ENCODE measurements at regions not wholly inside any gene's neighbourhood (a gene's known extent, or its start where the extent isn't known, plus 50 kb on each side); places are given as distances from the start of the nearest gene placed in this dataset.

GRCh38 chr4:159433337-159433736, 330.5 kb downstream of the RAPGEF2 start:
- Histone ChIP-seq H2AFZ (ENCODE audit: low read depth, low read length, poor library complexity, severe bottlenecking) (no peak overlapping the region), H3K36me3 (ENCODE audit: control insufficient read depth in 1 of 2, insufficient read depth in 2 of 2, low read length in 2 of 2) (no peaks in the 10 kb centered on the region), H3K4me3 (replicated peaks in 1 of 2; ENCODE audit: low read depth in 1 of 2, low read length in 2 of 2) (no peak overlapping the region), H3K27me3 (ENCODE audit: insufficient read depth, low read length) (no peaks in the 10 kb centered on the region), H3K9ac (ENCODE audit: low read length) (no peak overlapping the region), H3K79me2 (ENCODE audit: insufficient read depth, low read length) (no peaks in the 10 kb centered on the region), H3K4me2 (ENCODE audit: low read length) (no peak overlapping the region), H3K4me1 (ENCODE audit: control insufficient read depth in 1 of 2, insufficient read depth in 2 of 2, low read length in 2 of 2) (peaks cover 2 to 10% of the 10 kb centered on the region in 2 experiments; a peak in 3 of 4 replicates), H3K9me2 (ENCODE audit: insufficient read depth) (no peaks in the 10 kb centered on the region), H3K27ac (ENCODE audit: low read depth, low read length) (no peak overlapping the region), H3K9me3 (ENCODE audit: control insufficient read depth in 1 of 2, insufficient read depth in 1 of 2, low read depth in 1 of 2, low read length in 2 of 2) (no peaks in the 10 kb centered on the region), H4K20me1 (ENCODE audit: insufficient read depth) (no peaks in the 10 kb centered on the region)
- CTCF ChIA-PET, result no interaction called here
- POLR2A ChIA-PET, result no interaction called here
- RAD21 ChIA-PET (ENCODE audit: low non-redundant PET in 1 of 2, low total read pairs in 2 of 2, uncharacterized antibody in 2 of 2, unreplicated experiment in 2 of 2), result no interaction called here
- DNase-seq (ENCODE audit: low read depth, low spot score) (no peak), ATAC-seq (no peak)
- TF ChIP-seq, protein P1, sequence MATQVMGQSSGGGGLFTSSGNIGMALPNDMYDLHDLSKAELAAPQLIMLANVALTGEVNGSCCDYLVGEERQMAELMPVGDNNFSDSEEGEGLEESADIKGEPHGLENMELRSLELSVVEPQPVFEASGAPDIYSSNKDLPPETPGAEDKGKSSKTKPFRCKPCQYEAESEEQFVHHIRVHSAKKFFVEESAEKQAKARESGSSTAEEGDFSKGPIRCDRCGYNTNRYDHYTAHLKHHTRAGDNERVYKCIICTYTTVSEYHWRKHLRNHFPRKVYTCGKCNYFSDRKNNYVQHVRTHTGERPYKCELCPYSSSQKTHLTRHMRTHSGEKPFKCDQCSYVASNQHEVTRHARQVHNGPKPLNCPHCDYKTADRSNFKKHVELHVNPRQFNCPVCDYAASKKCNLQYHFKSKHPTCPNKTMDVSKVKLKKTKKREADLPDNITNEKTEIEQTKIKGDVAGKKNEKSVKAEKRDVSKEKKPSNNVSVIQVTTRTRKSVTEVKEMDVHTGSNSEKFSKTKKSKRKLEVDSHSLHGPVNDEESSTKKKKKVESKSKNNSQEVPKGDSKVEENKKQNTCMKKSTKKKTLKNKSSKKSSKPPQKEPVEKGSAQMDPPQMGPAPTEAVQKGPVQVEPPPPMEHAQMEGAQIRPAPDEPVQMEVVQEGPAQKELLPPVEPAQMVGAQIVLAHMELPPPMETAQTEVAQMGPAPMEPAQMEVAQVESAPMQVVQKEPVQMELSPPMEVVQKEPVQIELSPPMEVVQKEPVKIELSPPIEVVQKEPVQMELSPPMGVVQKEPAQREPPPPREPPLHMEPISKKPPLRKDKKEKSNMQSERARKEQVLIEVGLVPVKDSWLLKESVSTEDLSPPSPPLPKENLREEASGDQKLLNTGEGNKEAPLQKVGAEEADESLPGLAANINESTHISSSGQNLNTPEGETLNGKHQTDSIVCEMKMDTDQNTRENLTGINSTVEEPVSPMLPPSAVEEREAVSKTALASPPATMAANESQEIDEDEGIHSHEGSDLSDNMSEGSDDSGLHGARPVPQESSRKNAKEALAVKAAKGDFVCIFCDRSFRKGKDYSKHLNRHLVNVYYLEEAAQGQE (IDR thresholded peaks at IDR 0.05; ENCODE audit: low read depth), result no peak
- TF ChIP-seq RAD21 (IDR thresholded peaks at IDR 0.05; ENCODE audit: low read depth) (no peak), POLR2A (IDR thresholded peaks at IDR 0.05; ENCODE audit: borderline replicate concordance, extremely low read depth, insufficient read depth, insufficient read length) (no peak), TCF7L2 (IDR thresholded peaks at IDR 0.05; ENCODE audit: borderline replicate concordance, extremely low read depth, insufficient read depth, insufficient read length) (no peak), CEBPB (IDR thresholded peaks at IDR 0.05; ENCODE audit: low read depth) (no peak), ZFX (IDR thresholded peaks at IDR 0.05) (no peak), JUND (IDR thresholded peaks at IDR 0.05) (no peak), ATF3 (IDR thresholded peaks at IDR 0.05) (no peak)
- no TSS peak for BruUV-seq (replicated peaks)
- intact Hi-C loops (cut with micrococcal nuclease), result no loop called here

Measured in HCT116 (cell line).